GM12878 (cell line): ENCODE measurements at regions not wholly inside any gene's neighbourhood (a gene's known extent, or its start where the extent isn't known, plus 50 kb on each side); places are given as distances from the start of the nearest gene placed in this dataset.

Experiments
- CTCF ChIP-seq, 3 experiments: IDR thresholded peaks in 2 of 3; conservative IDR thresholded peaks in 1 of 3; 2 replicates each; pipeline ENCODE4 v1.5.1; 2011; ENCODE audit warnings: low read depth in 3 of 3, low read length in 3 of 3, mild to moderate bottlenecking in 3 of 3, control low read depth in 2 of 3, moderate library complexity in 2 of 3, inconsistent platforms in 1 of 3, mixed read lengths in 1 of 3; ENCODE audit not compliant: control insufficient read depth in 2 of 3, insufficient read depth in 1 of 3; ENCODE audit errors: extremely low read depth in 1 of 3
- MEF2A ChIP-seq: IDR thresholded peaks from 2 replicates; pipeline ENCODE4 v1.6.1; 2011; ENCODE audit warnings: low read depth, mild to moderate bottlenecking, low read length, moderate library complexity; ENCODE audit not compliant: insufficient read depth
- POLR2AphosphoS5 ChIP-seq: IDR thresholded peaks from 2 replicates; pipeline ENCODE4 v1.6.1; 2011; ENCODE audit warnings: mild to moderate bottlenecking, low read length, inconsistent platforms
- YBX1 ChIP-seq: fragments of 450-650 bp; IDR thresholded peaks from 2 replicates; pipeline ENCODE4 v1.6.1; 2016; ENCODE audit warnings: antibody characterized with exemption

- no peak for TF ChIP-seq CTCF (IDR thresholded peaks at IDR 0.05 in 2 of 3, conservative IDR thresholded peaks at IDR 0.05 in 1 of 3; ENCODE audit: control insufficient read depth in 2 of 3, extremely low read depth in 1 of 3, insufficient read depth in 1 of 3, low read depth in 3 of 3, low read length in 3 of 3)
- TF ChIP-seq MEF2A, result no peak
- no peak for TF ChIP-seq POLR2AphosphoS5
- TF ChIP-seq YBX1, result no peak
These were observed 185.2 kb downstream of the NSUN3 start for GRCh38 chr3:94248042-94248441.
